ENCODE measurements at regions not wholly inside any gene's neighbourhood (a gene's known extent, or its start where the extent isn't known, plus 50 kb on each side); places are given as distances from the start of the nearest gene placed in this dataset.
A peak's percentile ranks its signal among the peaks of the same experiment; 100 is the strongest.

- Mint-ChIP-seq H3K36me3 (peaks cover 8% of the 10 kb centered on the region), H3K27ac (peak overlapping the region; percentile 61), H3K9me3 (peaks cover 13% of the 10 kb centered on the region), H3K27me3 (no peaks in the 10 kb centered on the region), H3K4me1 (peaks cover 34% of the 10 kb centered on the region), H3K4me3 (no peak overlapping the region)
- CTCF ChIA-PET, result interaction anchor here (2.2 kb wide), 1 partner anchor 74 kb away, joined by 6 read pairs; no protein-coding TSS in a partner anchor
- peak; percentile 25 for DNase-seq
These were observed 383.7 kb downstream of the SOCS6 start for GRCh38 chr18:70672581-70672980.

DNA sequence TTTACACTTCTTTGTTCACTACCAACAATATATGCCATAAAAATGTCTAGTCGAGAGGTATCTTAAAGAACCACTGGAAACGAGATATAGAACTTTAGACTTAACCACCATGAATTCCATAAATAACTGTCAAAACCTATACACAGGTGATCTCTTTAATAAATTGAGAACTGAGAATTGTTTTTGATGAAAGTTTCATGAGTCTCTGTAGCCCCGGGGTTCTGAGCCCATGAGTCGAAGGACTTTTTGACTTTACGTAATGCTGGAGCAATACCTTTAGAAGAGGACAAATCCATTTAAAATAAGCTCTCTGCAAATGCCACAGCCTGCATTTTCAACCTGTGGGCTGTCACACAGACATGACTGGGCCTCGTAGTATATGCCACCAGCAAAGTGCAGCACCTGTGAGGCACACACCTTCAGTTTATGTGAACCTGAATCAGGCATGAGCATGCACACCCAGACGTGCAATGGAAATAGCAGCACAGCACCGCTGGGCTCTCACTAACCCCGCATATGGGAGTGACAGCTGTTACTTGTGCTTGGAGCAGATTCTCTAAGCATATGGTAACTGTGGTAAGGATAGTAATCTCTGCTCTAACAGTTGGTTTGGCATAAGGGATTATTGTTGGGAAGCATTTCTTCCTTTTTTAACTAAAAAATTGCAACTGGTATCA is 383.2 kb downstream of the SOCS6 start:
- Mint-ChIP-seq H3K9me3 (peaks cover 13% of the 10 kb centered on the region), H3K27me3 (no peaks in the 10 kb centered on the region), H3K4me3 (no peak overlapping the region), H3K4me1 (peaks cover 34% of the 10 kb centered on the region), H3K27ac (peak overlapping the region; percentile 61), H3K36me3 (peaks cover 8% of the 10 kb centered on the region)
- CTCF ChIA-PET, result no interaction called here
- peak; percentile 25 for DNase-seq

DNA sequence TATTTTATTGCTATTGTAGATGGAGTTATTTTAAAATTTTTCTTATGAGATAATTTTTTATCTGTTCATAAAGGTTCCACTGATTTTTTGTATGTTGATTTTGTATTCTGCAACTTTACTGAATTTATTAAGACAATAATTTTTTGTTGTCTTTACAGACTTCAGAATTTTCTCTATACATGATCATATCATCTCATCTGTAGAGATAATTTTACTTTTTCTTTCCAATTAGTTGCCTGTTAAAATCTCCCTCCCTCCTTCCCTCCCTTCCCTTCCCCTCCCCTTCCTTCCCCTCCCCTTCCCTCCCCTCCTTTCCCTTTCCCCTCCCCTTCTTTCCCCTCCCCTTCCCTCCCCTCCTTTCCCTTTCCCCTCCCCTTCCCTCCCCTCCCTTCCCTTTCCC is 378.1 kb downstream of the SOCS6 start:
- Mint-ChIP-seq H3K4me1 (peaks cover 24% of the 10 kb centered on the region), H3K36me3 (peaks cover 8% of the 10 kb centered on the region), H3K4me3 (no peak overlapping the region), H3K27ac (no peak overlapping the region), H3K27me3 (no peaks in the 10 kb centered on the region), H3K9me3 (peaks cover 9% of the 10 kb centered on the region)
- no peak for DNase-seq
- CTCF ChIA-PET, result no interaction called here

DNA sequence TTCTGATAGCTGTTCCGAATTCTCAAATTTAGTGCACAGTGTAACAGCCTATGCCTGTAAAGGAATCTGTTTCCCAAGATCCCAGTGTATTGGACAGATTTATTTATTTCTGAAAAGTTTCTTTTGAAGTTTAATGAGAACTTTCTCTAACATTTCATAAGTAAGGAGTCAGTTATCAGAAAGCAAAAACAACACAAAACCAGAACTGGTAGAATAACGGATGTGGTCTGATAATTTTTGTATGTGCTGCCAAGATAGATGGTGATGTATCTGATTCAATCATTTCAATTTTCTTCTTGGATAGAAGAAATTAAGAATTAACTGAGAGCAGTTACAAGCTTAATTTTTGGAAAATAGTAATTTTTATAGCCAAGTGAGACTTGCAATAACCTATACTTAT is 374.3 kb downstream of the SOCS6 start:
- no peak for DNase-seq
- no peak overlapping the region for H3K4me3 Mint-ChIP-seq
- no peaks in the 10 kb centered on the region for H3K9me3 Mint-ChIP-seq

GRCh38 chr18:70662588-70662987 is 373.7 kb downstream of the SOCS6 start:
- peaks cover 36% of the 10 kb centered on the region for H3K4me1 Mint-ChIP-seq
- H3K27ac Mint-ChIP-seq, result peak overlapping the region; percentile 75
- DNase-seq, result no peak
- no peak overlapping the region for H3K4me3 Mint-ChIP-seq
- CTCF ChIA-PET, result no interaction called here
- no peaks in the 10 kb centered on the region for H3K9me3 Mint-ChIP-seq
- no peaks in the 10 kb centered on the region for H3K27me3 Mint-ChIP-seq
- H3K36me3 Mint-ChIP-seq, result no peaks in the 10 kb centered on the region

More for the DNA sequence above, 374.3 kb downstream of the SOCS6 start:
- Mint-ChIP-seq H3K36me3 (no peaks in the 10 kb centered on the region), H3K27ac (peak overlapping the region; percentile 75), H3K4me1 (peaks cover 36% of the 10 kb centered on the region), H3K27me3 (no peaks in the 10 kb centered on the region)
- CTCF ChIA-PET, result no interaction called here

DNA sequence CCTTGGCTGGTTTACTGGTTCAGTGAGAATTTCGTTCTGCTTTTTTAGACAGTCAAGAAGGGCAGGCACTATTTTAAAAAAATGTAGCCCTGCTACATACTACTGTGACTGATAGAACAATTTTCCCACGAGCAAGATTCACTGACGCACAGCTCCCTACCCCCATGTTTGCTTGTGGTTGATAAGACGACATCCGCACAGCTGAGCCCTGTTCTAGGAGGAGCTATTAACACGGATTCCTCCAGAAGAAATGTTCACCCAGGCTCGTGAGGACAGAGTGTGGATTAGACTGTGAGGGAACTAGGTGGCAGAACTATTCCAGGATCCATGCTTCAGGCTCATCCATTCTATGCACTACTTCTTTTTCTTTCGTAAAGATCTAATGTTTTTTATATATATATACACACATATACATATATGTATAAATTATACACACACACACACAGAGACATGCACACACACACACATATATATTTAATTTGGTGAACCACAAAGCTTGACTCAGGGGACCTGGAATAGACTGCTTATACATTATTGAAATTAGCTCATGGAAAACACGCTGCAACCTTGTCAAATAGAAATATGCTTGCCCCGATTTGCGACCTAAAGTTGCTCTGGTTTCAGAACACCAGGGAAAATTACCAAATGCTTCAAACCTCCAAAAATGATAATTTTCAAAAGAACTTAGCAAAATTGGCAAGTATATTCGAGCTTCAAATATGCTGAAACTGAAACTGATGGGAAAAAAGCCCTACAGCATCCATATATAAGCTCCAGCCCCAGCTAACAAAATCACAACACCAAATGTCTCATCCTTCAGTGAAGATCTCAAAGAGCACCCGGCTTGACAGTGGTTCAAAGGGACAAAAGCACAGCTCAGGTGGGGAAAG is 370.4 kb downstream of the SOCS6 start:
- H3K4me1 Mint-ChIP-seq, result peaks cover 35% of the 10 kb centered on the region
- peak; percentile 49 for DNase-seq
- no peaks in the 10 kb centered on the region for H3K9me3 Mint-ChIP-seq
- no peaks in the 10 kb centered on the region for H3K36me3 Mint-ChIP-seq
- no peaks in the 10 kb centered on the region for H3K27me3 Mint-ChIP-seq
- peak overlapping the region; percentile 14 for H3K4me3 Mint-ChIP-seq
- H3K27ac Mint-ChIP-seq, result peak overlapping the region; percentile 2
- CTCF ChIA-PET, result interaction anchor here (1.2 to 1.5 kb wide), 2 partner anchors 60 to 169 kb away, joined by 3 to 6 read pairs; no protein-coding TSS in a partner anchor

GRCh38 chr18:70653671-70654070 is 364.8 kb downstream of the SOCS6 start:
- no peaks in the 10 kb centered on the region for H3K27me3 Mint-ChIP-seq
- no peak overlapping the region for H3K27ac Mint-ChIP-seq
- peaks cover 3% of the 10 kb centered on the region for H3K36me3 Mint-ChIP-seq
- H3K4me3 Mint-ChIP-seq, result no peak overlapping the region
- peaks cover 6% of the 10 kb centered on the region for H3K9me3 Mint-ChIP-seq
- CTCF ChIA-PET, result no interaction called here
- H3K4me1 Mint-ChIP-seq, result peaks cover 10% of the 10 kb centered on the region
- DNase-seq, result no peak

- no peak overlapping the region for H3K4me3 Mint-ChIP-seq
- H3K27ac Mint-ChIP-seq, result no peak overlapping the region
- peaks cover 8% of the 10 kb centered on the region for H3K4me1 Mint-ChIP-seq
- peaks cover 6% of the 10 kb centered on the region for H3K9me3 Mint-ChIP-seq
- H3K36me3 Mint-ChIP-seq, result peaks cover 3% of the 10 kb centered on the region
- CTCF ChIA-PET, result no interaction called here
- H3K27me3 Mint-ChIP-seq, result no peaks in the 10 kb centered on the region
- no peak for DNase-seq
These were observed 362.0 kb downstream of the SOCS6 start for GRCh38 chr18:70650878-70651277.

DNA sequence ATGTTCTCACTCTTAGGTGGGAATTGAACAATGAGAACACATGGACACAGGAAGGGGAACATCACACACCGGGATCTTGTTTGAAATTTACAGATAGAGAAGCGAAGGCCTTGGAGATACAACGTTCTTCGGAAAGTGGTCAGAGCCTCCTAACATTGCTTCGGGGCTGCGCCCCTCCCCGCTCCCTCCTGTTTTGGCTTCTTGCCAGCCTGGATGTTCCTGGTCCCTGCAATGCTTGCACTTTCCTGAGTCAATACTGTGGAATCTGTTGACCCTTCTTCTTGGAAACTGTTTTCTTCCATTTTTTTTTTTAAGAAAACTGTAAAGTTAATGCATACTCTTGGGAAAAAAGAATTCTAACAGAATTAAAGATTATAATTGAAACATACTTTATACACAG is 360.8 kb downstream of the SOCS6 start:
- CTCF ChIA-PET, result no interaction called here
- Mint-ChIP-seq H3K9me3 (peaks cover 6% of the 10 kb centered on the region), H3K27ac (no peak overlapping the region), H3K27me3 (no peaks in the 10 kb centered on the region), H3K4me1 (peaks cover 8% of the 10 kb centered on the region), H3K4me3 (no peak overlapping the region), H3K36me3 (peaks cover 3% of the 10 kb centered on the region)
- no peak for DNase-seq

GRCh38 chr18:70645971-70646370 is 357.1 kb downstream of the SOCS6 start:
- no peak overlapping the region for H3K27ac Mint-ChIP-seq

DNA sequence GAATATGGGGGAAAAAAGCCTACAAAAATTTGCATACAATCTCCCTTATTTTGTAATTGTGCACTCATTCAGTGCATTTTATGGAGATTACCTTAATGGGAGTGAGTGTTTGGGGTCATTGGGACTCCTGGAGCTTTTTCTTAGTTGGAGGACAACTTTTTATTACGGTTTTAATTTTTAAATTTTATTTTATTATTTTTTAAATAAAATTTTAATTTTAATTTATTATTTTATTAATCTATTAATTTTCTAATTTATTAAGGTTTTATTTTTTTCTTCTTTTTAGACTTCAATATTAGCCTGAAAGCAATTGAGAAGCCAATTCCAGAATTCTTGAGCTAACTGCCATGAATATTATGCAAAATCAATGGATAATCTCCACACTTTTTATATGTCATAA is 355.0 kb downstream of the SOCS6 start:
- CTCF ChIA-PET, result no interaction called here
- Mint-ChIP-seq H3K4me3 (no peak overlapping the region), H3K36me3 (no peaks in the 10 kb centered on the region), H3K9me3 (no peaks in the 10 kb centered on the region), H3K27ac (no peak overlapping the region), H3K4me1 (peaks cover 2% of the 10 kb centered on the region), H3K27me3 (no peaks in the 10 kb centered on the region)
- no peak for DNase-seq

More at GRCh38 chr18:70645971-70646370, 357.1 kb downstream of the SOCS6 start:
- Mint-ChIP-seq H3K27me3 (no peaks in the 10 kb centered on the region), H3K36me3 (peaks cover 3% of the 10 kb centered on the region), H3K9me3 (peaks cover 5% of the 10 kb centered on the region), H3K4me3 (no peak overlapping the region), H3K4me1 (peaks cover 6% of the 10 kb centered on the region)
- CTCF ChIA-PET, result interaction anchor here (0.5 kb wide), 1 partner anchor 10 kb away, joined by 3 read pairs; no protein-coding TSS in a partner anchor
- no peak for DNase-seq

DNA sequence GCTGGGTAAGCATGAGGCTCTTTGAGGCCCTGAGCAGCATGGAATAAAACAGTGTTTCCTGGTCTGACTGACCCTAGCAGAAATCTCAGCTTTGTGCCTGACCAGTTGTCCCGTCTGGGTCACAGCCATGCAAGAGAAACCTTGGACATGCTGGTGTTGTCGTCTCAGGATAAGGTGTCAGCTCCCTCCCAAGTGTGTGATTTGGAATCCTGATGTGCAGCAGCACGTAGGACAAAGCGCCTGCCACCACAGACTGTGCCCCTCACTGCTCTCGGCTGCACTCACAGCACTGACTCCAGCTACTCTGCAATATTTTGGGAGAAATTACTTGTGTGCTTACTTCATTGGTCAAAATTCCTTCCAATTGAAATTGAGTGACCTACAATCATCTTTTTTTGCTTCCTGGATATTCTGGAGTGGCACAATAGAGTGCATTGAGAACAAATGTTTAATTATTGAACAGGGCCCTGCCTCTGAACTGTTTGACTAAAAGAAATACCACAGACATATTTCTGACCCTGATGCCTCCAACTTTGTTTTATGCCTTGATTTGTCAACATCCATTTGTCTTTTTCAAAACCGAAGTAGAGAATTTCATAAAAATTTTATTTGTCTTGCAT is 352.4 kb downstream of the SOCS6 start:
- CTCF ChIA-PET, result no interaction called here
- H3K27me3 Mint-ChIP-seq, result no peaks in the 10 kb centered on the region
- no peak for DNase-seq
- no peaks in the 10 kb centered on the region for H3K9me3 Mint-ChIP-seq
- H3K4me1 Mint-ChIP-seq, result peaks cover 2% of the 10 kb centered on the region
- no peak overlapping the region for H3K4me3 Mint-ChIP-seq
- no peaks in the 10 kb centered on the region for H3K36me3 Mint-ChIP-seq
- no peak overlapping the region for H3K27ac Mint-ChIP-seq

DNA sequence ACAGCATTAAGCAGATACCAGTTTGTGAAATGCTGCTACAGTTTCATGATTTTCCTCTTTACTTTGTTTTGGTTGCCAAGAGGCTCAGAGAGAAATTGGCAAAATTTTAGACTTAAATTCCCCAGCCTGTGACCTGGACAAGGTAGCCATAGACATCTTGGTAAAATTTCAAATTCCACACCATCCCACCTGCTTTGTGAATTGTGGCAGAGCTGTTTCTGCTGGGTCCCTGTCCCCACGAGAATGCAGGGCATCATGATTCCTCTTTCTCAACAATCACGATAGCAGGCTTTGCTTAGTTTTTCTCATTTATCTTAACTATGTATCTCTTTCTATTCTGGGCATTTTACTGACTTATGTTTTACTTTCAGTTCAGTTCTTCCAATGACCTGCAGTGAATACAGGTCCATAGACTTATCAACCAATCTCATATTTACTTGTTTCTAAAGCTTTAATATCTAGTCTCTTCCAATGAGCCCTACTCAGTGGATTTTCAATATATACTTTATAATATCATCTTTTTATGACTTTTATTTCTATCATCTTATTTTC is 351.6 kb downstream of the SOCS6 start:
- DNase-seq, result no peak
- peaks cover 2% of the 10 kb centered on the region for H3K4me1 Mint-ChIP-seq
- no peaks in the 10 kb centered on the region for H3K27me3 Mint-ChIP-seq
- no peaks in the 10 kb centered on the region for H3K36me3 Mint-ChIP-seq
- H3K4me3 Mint-ChIP-seq, result no peak overlapping the region
- H3K27ac Mint-ChIP-seq, result peak overlapping the region; percentile 11
- CTCF ChIA-PET, result no interaction called here
- no peaks in the 10 kb centered on the region for H3K9me3 Mint-ChIP-seq

- H3K4me3 Mint-ChIP-seq, result no peak overlapping the region
- H3K36me3 Mint-ChIP-seq, result no peaks in the 10 kb centered on the region
- CTCF ChIA-PET, result no interaction called here
- H3K27me3 Mint-ChIP-seq, result no peaks in the 10 kb centered on the region
- peaks cover 2% of the 10 kb centered on the region for H3K4me1 Mint-ChIP-seq
- H3K27ac Mint-ChIP-seq, result no peak overlapping the region
- DNase-seq, result no peak
- peaks cover 1% of the 10 kb centered on the region for H3K9me3 Mint-ChIP-seq
These were observed 348.1 kb downstream of the SOCS6 start for GRCh38 chr18:70636991-70637390.
